NCI-H2107 treated with DMSO at 0.1 percent for 48 hours (cell line): ENCODE measurements at regions not wholly inside any gene's neighbourhood (a gene's known extent, or its start where the extent isn't known, plus 50 kb on each side); places are given as distances from the start of the nearest gene placed in this dataset.
"Not testable (repeated sequence)": the region's sequence is repeated elsewhere in the genome, so short reads cannot be mapped to it uniquely, and the experiment has no call there.

Experiments used
- DNase-seq: peaks from one replicate; lab custom pipeline; 2025; ENCODE audit not compliant: unreplicated experiment; lab: John Stamatoyannopoulos, UW

- no peak for DNase-seq
Measured at GRCh38 chr12:17015501-17015900, 409.5 kb upstream of the LMO3 start.

DNA sequence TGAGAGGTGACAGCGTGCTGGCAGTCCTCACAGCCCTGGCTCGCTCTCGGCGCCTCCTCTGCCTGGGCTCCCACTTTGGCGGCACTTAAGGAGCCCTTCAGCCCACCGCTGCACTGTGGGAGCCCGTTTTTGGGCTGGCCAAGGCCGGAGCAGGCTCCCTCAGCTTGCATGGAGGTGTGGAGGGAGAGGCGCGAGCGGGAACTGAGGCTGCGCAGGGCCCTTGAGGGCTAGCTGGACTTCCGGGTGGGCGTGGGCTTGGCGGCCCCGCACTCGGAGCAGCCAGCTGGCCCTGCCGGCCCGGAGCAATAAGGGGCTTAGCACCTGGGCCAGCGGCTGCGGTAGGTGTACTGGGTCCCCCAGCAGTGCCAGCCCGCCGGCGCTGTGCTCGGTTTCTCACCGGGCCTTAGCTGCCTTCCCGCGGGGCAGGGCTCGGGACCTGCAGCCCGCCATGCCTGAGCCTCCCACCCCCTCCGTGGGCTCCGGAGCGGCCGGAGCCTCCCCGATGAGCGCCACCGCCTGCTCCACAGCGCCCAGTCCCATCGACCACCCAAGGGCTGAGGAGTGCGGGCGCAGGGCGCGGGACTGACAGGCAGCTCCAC, 401.6 kb upstream of the LMO3 start:
- DNase-seq, result not testable (repeated sequence)

GRCh38 chr12:16998538-16998937, 392.6 kb upstream of the LMO3 start:
- not testable (repeated sequence) for DNase-seq

- DNase-seq, result no peak
Measured at GRCh38 chr12:16984484-16984883, 378.5 kb upstream of the LMO3 start.

GRCh38 chr12:16972923-16973770, 367.2 kb upstream of the LMO3 start:
- no peak for DNase-seq

- no peak for DNase-seq
Measured at GRCh38 chr12:16962889-16963288, 356.9 kb upstream of the LMO3 start.

GRCh38 chr12:16955083-16955657, 349.2 kb upstream of the LMO3 start:
- no peak for DNase-seq

GRCh38 chr12:16949871-16950667, 344.1 kb upstream of the LMO3 start:
- DNase-seq, result no peak

DNA sequence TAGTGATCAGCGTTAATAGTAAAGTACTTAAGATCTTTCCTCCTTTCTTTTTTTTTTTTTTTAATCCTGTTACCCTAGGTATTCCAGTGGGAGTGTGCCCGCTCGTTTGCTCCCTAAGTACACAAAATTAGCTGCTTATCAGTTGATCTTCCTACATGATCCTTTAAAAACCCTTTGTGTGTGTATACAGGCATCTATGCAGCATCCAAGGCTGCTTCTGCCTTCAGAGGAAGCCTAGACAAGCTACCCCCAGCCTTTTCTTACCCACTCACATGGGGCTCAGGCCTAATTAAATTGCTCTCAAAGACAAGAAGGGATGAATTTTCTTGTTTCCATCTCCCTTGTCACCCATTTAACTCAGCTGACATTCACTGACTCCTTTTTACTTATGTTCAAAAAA, 343.4 kb upstream of the LMO3 start:
- no peak for DNase-seq

GRCh38 chr12:16946704-16947103, 340.7 kb upstream of the LMO3 start:
- DNase-seq, result no peak

- DNase-seq, result peak; percentile 84
Measured at GRCh38 chr12:16939871-16940306, 333.9 kb upstream of the LMO3 start.

DNA sequence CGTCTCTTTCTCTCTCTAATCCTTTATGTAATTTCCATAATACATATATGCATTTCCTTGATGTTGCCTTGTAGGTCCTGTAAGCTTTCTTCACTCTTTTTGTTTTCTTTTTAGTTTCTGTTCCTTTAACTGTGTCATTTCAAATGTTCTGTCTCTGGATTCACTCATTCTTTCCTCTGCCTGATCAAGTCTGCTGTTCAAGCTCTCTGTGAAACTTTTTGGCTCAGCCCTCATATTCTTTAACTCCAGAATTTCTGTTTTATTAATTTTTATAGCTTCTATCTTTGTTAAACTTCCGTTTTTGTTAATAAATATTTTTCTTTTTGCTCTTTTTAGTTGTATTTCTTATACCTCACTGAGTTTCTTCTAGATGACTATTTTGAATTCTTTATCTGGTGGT, 321.3 kb upstream of the LMO3 start:
- no peak for DNase-seq

DNA sequence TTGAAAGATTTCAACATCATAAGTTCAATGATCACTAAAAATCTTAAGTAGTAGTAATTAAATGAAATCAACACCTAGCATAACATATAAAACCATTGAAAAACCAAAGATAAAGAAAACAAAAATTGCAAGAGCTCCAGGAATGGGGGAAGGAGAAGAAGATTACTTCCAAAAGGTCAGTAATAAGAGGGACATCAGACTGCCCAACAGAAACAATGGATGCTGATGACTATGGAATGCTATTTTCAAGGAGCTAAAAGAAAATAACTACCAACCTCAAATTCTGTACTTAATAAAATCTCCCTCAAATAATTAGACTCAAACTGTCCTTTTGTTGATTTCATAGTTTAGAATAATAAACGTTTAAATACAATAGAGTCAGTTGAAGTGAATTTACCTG, 314.5 kb upstream of the LMO3 start:
- no peak for DNase-seq

DNA sequence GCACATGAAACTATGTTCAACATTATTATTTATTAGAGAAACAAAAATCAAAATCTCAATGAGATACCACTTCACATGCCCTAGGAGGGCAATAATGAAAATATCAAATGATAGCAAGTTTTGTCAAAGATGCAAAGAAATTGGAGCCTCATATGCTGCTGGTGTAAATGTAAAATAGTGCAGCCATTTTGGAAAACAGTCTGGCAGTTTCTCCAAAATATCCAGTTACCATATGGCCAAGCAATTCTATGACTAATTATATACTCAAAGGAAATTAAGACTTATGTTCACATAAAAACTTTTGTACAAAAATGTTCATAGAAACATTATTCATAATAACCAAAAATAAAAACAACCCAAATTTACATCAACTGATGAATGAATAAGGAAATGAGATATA, 313.6 kb upstream of the LMO3 start:
- DNase-seq, result no peak

DNA sequence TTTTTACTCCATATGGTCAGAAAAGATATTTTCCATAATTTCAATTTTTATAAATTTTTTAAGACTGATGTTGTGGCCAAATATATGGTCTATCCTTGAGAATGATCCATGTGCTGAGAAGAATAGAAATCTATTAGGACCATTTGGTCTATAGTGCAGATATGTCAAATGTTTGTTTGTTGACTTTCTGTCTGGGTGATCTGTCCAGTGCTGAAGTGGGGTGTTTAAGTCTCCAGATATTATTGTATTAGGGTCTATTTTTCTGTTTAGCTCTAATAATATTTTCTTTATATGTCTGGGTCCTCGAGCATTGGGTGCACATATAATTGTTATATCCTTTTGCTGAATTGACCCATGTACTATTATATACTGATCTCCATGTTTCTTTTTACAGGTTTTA, 308.9 kb upstream of the LMO3 start:
- no peak for DNase-seq

DNA sequence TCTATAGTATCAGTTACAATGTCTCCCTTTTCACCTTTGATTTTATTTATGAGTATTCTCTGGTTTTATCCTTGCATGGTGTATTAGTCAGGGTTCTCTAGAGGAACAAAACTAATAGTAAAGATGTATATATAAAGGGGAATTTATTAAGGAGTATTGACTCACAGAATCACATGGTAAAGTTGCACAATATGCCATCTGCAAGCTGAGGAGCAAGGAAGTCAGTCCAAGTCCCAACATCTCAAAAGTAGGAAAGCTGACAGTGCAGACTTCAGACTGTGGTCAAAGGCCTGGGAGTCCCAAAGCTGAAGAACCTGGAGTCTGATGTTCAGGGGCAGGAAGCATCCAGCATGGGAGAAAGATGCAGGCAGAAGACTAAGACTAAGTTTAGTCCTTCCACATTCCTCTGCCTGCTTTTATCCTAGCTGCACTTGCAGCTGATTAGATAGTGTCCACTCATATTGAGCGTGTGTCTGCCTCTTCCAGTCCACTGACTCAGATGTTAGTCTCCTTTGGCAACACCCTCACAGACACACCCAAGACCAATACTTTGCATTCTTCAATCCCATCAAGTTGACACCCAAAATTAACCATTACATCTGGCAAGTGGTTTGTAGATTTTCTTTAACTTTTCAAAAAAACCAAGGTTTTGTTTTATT, 308.0 kb upstream of the LMO3 start:
- DNase-seq, result no peak

GRCh38 chr12:16901946-16902345, 296.0 kb upstream of the LMO3 start:
- DNase-seq, result no peak

DNA sequence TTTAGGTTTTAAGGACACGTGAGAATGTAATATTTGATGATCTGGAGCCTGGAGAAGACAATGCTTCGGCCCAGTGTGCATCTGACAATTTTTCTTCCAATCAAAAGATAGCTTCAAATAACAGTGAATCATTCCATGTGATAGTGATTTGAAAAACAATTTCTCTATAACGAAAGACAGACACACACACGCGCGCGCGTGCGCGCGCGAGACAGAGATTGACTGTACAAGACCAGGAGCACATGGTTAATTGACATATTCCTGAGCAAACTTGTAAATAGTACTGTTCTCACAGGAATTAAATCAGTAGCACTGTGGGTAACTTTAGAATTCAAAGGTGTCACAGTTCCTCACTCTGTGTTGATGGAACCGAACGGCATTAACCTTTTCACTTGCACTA, 287.5 kb upstream of the LMO3 start:
- DNase-seq, result no peak

DNA sequence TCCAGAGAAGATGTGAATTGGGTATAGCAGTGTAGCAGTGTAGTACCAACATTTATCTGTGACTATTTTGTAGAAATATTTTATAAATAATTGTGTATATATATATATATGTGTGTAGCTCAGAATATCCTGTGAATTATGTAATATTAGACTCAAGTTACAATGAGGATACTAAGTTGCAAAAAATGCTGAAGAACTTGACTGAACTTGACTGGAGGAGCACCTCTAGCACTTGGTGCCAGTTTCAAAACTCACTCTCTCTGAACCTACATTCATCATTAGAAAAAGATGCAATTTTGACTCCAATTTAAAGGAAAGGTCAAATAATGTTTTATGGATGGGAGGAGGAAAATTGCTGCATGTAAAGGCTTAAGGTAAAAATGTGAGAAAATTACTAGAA, 285.7 kb upstream of the LMO3 start:
- DNase-seq, result no peak

DNA sequence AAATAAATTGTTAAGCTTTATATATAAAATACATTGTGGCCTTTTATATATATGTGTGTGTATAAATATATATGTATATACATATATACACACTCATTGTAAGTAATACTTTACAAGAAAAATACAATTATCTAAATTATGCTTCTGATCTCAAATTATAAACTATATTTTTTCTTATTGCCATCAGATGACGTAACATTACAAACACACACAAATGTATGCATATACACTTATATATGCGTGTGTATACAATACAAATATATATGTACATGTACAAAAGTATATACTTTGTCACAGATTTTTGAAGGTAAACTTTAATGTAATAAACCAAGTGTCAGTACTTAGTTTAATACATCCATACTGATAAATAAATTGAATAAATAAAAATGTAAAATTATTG, 278.9 kb upstream of the LMO3 start:
- DNase-seq, result no peak

DNA sequence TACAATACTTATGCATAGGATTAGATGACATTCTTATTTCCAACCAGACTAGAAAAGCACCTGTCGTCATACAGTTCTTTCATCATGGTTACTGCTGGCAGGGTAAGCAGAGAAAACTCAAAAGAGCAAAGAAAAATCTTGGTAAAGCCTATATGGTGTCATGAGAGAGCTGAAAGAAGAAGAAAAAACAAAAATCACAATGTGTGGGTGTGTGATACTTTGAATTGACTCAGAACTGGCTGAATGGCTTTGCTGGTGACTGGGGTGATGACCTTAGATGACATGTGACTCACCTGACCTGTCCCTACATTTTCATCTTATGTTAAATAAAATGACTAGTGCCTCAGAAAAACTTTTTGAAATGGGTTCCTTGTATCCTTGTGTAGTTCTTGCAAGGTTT, 278.1 kb upstream of the LMO3 start:
- DNase-seq, result no peak
